WTC11 (cell line): ENCODE measurements at regions not wholly inside any gene's neighbourhood (a gene's known extent, or its start where the extent isn't known, plus 50 kb on each side); places are given as distances from the start of the nearest gene placed in this dataset.

Experiments used
- ATAC-seq: fragments of 200-7000 bp; cut with Tn5 transposase; 2 replicates; pipeline ENCODE4 v1.10.0; 2021; ENCODE audit warnings: mild to moderate bottlenecking, moderate library complexity
- CTCF ChIA-PET: fragments of 300-600 bp; sonication (Branson Sonifier 250); formaldehyde crosslinking; loops from one replicate; lab custom pipeline; 2021; ENCODE audit warnings: antibody characterized with exemption; lab: Charles Lee
- POLR2A ChIA-PET: fragments of 350-600 bp; sonication (Branson Sonifier 250); formaldehyde crosslinking; loops from one replicate; lab custom pipeline; 2021; ENCODE audit warnings: antibody characterized with exemption; lab: Charles Lee
- DNase-seq: peaks from one replicate; pipeline ENCODE4 v3.0.0; 2021; ENCODE audit warnings: low spot score
- H3K27ac Mint-ChIP-seq: 2 replicates; pipeline ENCODE4 v1.8.0; 2021; ENCODE audit warnings: mixed read lengths
- H3K27me3 Mint-ChIP-seq: 2 replicates; pipeline ENCODE4 v1.8.0; 2021; ENCODE audit warnings: low read depth, mild to moderate bottlenecking, moderate library complexity, mixed read lengths
- H3K36me3 Mint-ChIP-seq: 2 replicates; pipeline ENCODE4 v1.8.0; 2021; ENCODE audit warnings: mixed read lengths
- H3K4me1 Mint-ChIP-seq: 2 replicates; pipeline ENCODE4 v1.8.0; 2022; ENCODE audit warnings: mixed read lengths
- H3K4me3 Mint-ChIP-seq: 2 replicates; pipeline ENCODE4 v1.8.0; 2021; ENCODE audit warnings: mild to moderate bottlenecking, moderate library complexity, mixed read lengths
- H3K9me3 Mint-ChIP-seq: 2 replicates; pipeline ENCODE4 v1.8.0; 2021; ENCODE audit warnings: mixed read lengths
- AR ChIP-seq: fragments of 250-450 bp; sonication (Bioruptor Pico); IDR thresholded peaks from 2 replicates; pipeline ENCODE4 v1.9.0; 2021; ENCODE audit warnings: mild to moderate bottlenecking
- ARID4B ChIP-seq: sonication (generic); formaldehyde crosslinking; IDR thresholded peaks from 2 replicates; pipeline ENCODE4 v1.8.0; 2023; ENCODE audit warnings: missing genetic modification reagents, mild to moderate bottlenecking, borderline replicate concordance
- ATF2 ChIP-seq: sonication (generic); formaldehyde crosslinking; IDR thresholded peaks from 2 replicates; pipeline ENCODE4 v1.8.1; 2022; ENCODE audit warnings: low read depth, missing genetic modification reagents, borderline replicate concordance
- CTCF ChIP-seq: fragments of 200-600 bp; IDR thresholded peaks from 2 replicates; pipeline ENCODE4 v1.8.0; 2022; ENCODE audit warnings: antibody characterized with exemption
- ELF4 ChIP-seq: sonication (generic); formaldehyde crosslinking; IDR thresholded peaks from 2 replicates; pipeline ENCODE4 v1.8.1; 2022; ENCODE audit warnings: low read depth, mild to moderate bottlenecking, moderate library complexity, missing genetic modification reagents
- ERG ChIP-seq: fragments of 250-450 bp; sonication (Bioruptor Pico); IDR thresholded peaks from 2 replicates; pipeline ENCODE4 v1.8.0; 2021; ENCODE audit warnings: mild to moderate bottlenecking
- FOXK1 ChIP-seq: sonication (generic); formaldehyde crosslinking; IDR thresholded peaks from 2 replicates; pipeline ENCODE4 v1.8.0; 2022; ENCODE audit warnings: mild to moderate bottlenecking, moderate library complexity, missing genetic modification reagents
- IRF2 ChIP-seq: sonication (generic); formaldehyde crosslinking; IDR thresholded peaks from 2 replicates; pipeline ENCODE4 v1.8.0; 2022; ENCODE audit warnings: low read depth, missing genetic modification reagents, borderline replicate concordance
- JUN ChIP-seq: sonication (generic); formaldehyde crosslinking; IDR thresholded peaks from 2 replicates; pipeline ENCODE4 v1.8.0; 2023; ENCODE audit warnings: mild to moderate bottlenecking, missing genetic modification reagents
- KAT7 ChIP-seq: sonication (generic); formaldehyde crosslinking; IDR thresholded peaks from 2 replicates; pipeline ENCODE4 v1.8.1; 2023; ENCODE audit warnings: missing genetic modification reagents, mild to moderate bottlenecking, borderline replicate concordance
- MAX ChIP-seq: sonication (generic); formaldehyde crosslinking; IDR thresholded peaks from 2 replicates; pipeline ENCODE4 v1.8.0; 2022; ENCODE audit warnings: mild to moderate bottlenecking, missing genetic modification reagents
- MLX ChIP-seq: sonication (generic); formaldehyde crosslinking; IDR thresholded peaks from 2 replicates; pipeline ENCODE4 v1.8.1; 2023; ENCODE audit warnings: mild to moderate bottlenecking, missing genetic modification reagents, moderate library complexity
- MYBL2 ChIP-seq: sonication (generic); formaldehyde crosslinking; IDR thresholded peaks from 2 replicates; pipeline ENCODE4 v1.8.1; 2023; ENCODE audit warnings: mild to moderate bottlenecking, moderate library complexity, missing genetic modification reagents
- NR1H2 ChIP-seq: sonication (generic); formaldehyde crosslinking; IDR thresholded peaks from 2 replicates; pipeline ENCODE4 v1.9.0; 2021; ENCODE audit warnings: mild to moderate bottlenecking, moderate library complexity, missing genetic modification reagents
- RORB ChIP-seq: fragments of 250-450 bp; sonication (Bioruptor Pico); IDR thresholded peaks from 2 replicates; pipeline ENCODE4 v1.9.0; 2021; ENCODE audit warnings: mild to moderate bottlenecking
- SOX15 ChIP-seq: fragments of 250-450 bp; sonication (Bioruptor Pico); IDR thresholded peaks from 2 replicates; pipeline ENCODE4 v1.9.0; 2021; ENCODE audit warnings: mild to moderate bottlenecking
- ZMAT4 ChIP-seq: fragments of 250-450 bp; sonication (Bioruptor Pico); IDR thresholded peaks from 2 replicates; pipeline ENCODE4 v1.9.0; 2021; ENCODE audit warnings: mild to moderate bottlenecking
- ZNF317 ChIP-seq: sonication (generic); formaldehyde crosslinking; IDR thresholded peaks from 2 replicates; pipeline ENCODE4 v1.8.1; 2023; ENCODE audit warnings: low read depth, mild to moderate bottlenecking, moderate library complexity, missing genetic modification reagents, borderline replicate concordance

GRCh38 chr12:5154091-5154490 lies 110.4 kb downstream of the KCNA5 start (continued):
- no peak for TF ChIP-seq ZMAT4 (CRISPR knock-in tag)

- Mint-ChIP-seq H3K4me3 (no peak overlapping the region), H3K36me3 (no peaks in the 10 kb centered on the region; the same call in 1 of the 2 replicates), H3K27ac (no peak overlapping the region), H3K9me3 (no peaks in the 10 kb centered on the region), H3K4me1 (peaks cover 12% of the 10 kb centered on the region), H3K27me3 (no peaks in the 10 kb centered on the region)
- TF ChIP-seq CTCF = no peak
- TF ChIP-seq AR (CRISPR knock-in tag) = no peak
- no peak for TF ChIP-seq ZNF317 (CRISPR knock-in tag)
- TF ChIP-seq IRF2 (CRISPR knock-in tag) = no peak
- no peak for TF ChIP-seq MLX
- no peak for TF ChIP-seq MYBL2 (CRISPR knock-in tag)
- TF ChIP-seq ERG (CRISPR knock-in tag) = no peak
- TF ChIP-seq ELF4 (CRISPR knock-in tag) = no peak
- TF ChIP-seq RORB (CRISPR knock-in tag) = no peak
- no peak for TF ChIP-seq FOXK1
- no peak for TF ChIP-seq ATF2 (CRISPR knock-in tag)
- no peak for TF ChIP-seq KAT7 (CRISPR knock-in tag)
- TF ChIP-seq SOX15 (CRISPR knock-in tag) = no peak
- TF ChIP-seq ARID4B = no peak
- TF ChIP-seq NR1H2 = no peak
- TF ChIP-seq MAX (CRISPR knock-in tag) = no peak
- no peak for TF ChIP-seq JUN
- no peak for ATAC-seq
- ChIA-PET CTCF (no interaction called here), POLR2A (no interaction called here)
- no peak for DNase-seq
Observed at GRCh38 chr12:5155866-5156265, 112.2 kb downstream of the KCNA5 start.
